ENCODE measurements at regions not wholly inside any gene's neighbourhood (a gene's known extent, or its start where the extent isn't known, plus 50 kb on each side); places are given as distances from the start of the nearest gene placed in this dataset.
A peak's percentile ranks its signal among the peaks of the same experiment; 100 is the strongest.

DNA sequence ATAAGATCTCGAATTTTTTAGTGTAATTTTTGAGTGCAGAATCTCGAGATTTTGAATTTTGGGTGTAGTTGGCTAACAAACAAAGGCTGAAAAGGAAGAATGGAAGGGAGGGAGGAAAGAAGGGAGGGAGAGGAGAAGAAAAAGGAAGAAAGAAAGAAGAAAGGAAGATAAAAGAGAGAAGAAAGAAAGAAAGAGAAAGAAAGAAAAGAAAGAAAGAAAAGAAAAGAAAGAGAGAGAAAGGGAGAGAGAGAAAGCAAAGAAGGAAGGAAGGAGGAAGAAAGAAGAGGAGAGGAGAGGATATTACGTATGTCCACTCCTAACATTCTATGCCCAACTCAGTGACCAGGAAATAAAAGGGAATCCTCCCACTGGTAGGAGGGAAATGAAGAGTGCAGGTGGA, 169.6 kb downstream of the TBXT start:
- ChIA-PET CTCF (no interaction called here), POLR2A (no interaction called here)
- DNase-seq (ENCODE audit: extremely low spot score) = no peak
- no peak for TF ChIP-seq SUZ12 (IDR thresholded peaks at IDR 0.05)
- TF ChIP-seq HDGF (IDR thresholded peaks at IDR 0.05; ENCODE audit: borderline replicate concordance) = no peak
- TF ChIP-seq LEF1 (IDR thresholded peaks at IDR 0.05; ENCODE audit: borderline replicate concordance) = no peak
- no peak for TF ChIP-seq ZNF384 (IDR thresholded peaks at IDR 0.05)
- TF ChIP-seq CTBP1 (IDR thresholded peaks at IDR 0.05; ENCODE audit: borderline replicate concordance) = no peak

DNA sequence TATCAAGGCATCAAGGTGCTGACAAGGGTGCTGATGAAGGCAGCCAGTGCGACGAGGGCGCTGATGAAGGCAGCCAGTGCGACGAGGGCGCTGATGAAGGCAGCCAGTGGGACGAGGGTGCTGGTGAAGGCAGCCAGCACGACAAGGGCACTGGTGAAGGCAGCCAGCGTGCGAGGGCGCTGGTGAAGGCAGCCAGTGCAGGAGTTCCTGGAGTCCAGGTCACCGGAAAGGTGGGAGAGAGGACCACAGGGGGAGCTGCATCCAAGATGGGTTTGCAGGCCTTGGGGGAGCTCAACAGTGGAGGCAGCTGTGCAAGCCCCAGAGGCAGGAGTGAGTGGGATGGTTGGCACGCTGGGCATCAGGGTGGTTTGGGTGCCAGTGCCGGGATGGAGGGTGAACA, 176.3 kb downstream of the TBXT start:
- ChIA-PET POLR2A (no interaction called here), CTCF (no interaction called here)
- no peak for DNase-seq (ENCODE audit: extremely low spot score)
- TF ChIP-seq FOXK2 (IDR thresholded peaks at IDR 0.05) = no peak
- TF ChIP-seq LEF1 (IDR thresholded peaks at IDR 0.05; ENCODE audit: borderline replicate concordance) = no peak
- no peak for TF ChIP-seq NFRKB (IDR thresholded peaks at IDR 0.05)
- no peak for TF ChIP-seq SP1 (IDR thresholded peaks at IDR 0.05)
- no peak for TF ChIP-seq SUZ12 (IDR thresholded peaks at IDR 0.05)

DNA sequence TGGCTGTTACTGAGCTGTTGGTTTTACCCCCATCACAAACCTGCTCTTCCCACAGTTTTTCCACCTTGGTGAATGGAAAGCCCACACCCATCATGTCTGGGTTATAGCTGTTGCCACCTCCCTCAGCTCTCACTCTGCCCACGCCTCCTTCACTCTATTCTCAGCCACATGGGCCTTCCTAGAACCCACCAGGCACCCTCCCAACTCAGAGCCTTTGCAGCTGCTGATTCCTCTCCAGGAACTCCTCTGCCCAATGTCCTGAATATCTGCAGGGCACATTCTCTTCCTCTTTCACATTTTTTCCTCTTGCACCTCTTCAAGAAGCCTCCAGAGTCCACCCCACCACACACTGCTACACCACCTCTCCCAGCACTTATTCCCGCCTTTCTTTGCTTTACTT, 177.4 kb downstream of the TBXT start:
- ChIA-PET POLR2A (no interaction called here), CTCF (no interaction called here)
- DNase-seq (ENCODE audit: extremely low spot score) = no peak
- TF ChIP-seq FOXM1 (IDR thresholded peaks at IDR 0.05; ENCODE audit: borderline replicate concordance) (no peak), TARDBP (IDR thresholded peaks at IDR 0.05) (no peak)

DNA sequence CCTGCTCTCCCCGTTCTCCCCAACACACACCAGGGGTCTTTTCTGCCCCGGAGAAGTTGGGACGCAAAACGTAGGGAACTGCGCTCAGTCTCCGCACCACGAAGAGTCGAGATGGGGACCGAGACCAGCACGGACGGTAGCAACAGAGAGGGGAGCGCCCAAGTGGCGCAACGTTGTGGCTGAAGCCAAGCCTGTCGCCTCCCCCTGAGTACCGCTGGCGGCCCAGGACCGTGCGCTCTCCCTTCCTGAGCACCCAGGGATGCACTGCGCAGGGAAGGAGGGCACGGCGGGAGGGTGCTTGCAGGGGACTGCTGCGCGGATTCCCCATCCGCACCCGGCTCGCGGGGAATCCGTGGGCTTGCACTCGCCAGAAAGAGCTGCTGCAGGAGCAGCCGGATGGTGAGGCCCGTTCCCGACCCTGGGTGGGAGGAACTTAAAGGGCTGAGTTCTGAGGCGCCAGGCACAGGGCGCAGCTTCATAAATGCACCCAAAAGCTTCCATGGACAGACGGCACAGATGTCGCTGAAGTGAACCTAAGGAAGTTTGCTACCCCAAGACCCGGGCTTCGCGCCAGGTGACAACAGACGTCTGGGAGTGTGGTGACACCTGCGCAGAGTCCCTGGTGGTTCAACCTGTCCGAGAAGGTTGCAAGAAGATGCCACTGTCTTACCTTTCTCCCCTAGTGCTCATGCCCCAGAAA, 178.7 kb downstream of the TBXT start:
- TF ChIP-seq SUZ12 (IDR thresholded peaks at IDR 0.05) (no peak), TARDBP (IDR thresholded peaks at IDR 0.05) (no peak), L3MBTL2 (conservative IDR thresholded peaks at IDR 0.05) (no peak), HDGF (IDR thresholded peaks at IDR 0.05; ENCODE audit: borderline replicate concordance) (no peak), FOXM1 (IDR thresholded peaks at IDR 0.05; ENCODE audit: borderline replicate concordance) (no peak), LEF1 (IDR thresholded peaks at IDR 0.05; ENCODE audit: borderline replicate concordance) (no peak), FOXK2 (IDR thresholded peaks at IDR 0.05) (no peak), ELF4 (IDR thresholded peaks at IDR 0.05) (no peak), FOXA1 (IDR thresholded peaks at IDR 0.05) (no peak), ARNT (IDR thresholded peaks at IDR 0.05) (no peak), NFRKB (IDR thresholded peaks at IDR 0.05) (no peak), ZNF384 (IDR thresholded peaks at IDR 0.05) (no peak), CTBP1 (IDR thresholded peaks at IDR 0.05; ENCODE audit: borderline replicate concordance) (no peak), SP1 (IDR thresholded peaks at IDR 0.05) (no peak), BHLHE40 (IDR thresholded peaks at IDR 0.05; ENCODE audit: borderline replicate concordance) (no peak)
- TF ChIP-seq, protein P1, sequence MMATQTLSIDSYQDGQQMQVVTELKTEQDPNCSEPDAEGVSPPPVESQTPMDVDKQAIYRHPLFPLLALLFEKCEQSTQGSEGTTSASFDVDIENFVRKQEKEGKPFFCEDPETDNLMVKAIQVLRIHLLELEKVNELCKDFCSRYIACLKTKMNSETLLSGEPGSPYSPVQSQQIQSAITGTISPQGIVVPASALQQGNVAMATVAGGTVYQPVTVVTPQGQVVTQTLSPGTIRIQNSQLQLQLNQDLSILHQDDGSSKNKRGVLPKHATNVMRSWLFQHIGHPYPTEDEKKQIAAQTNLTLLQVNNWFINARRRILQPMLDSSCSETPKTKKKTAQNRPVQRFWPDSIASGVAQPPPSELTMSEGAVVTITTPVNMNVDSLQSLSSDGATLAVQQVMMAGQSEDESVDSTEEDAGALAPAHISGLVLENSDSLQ (IDR thresholded peaks at IDR 0.05) = no peak
- POLR2A ChIA-PET = no interaction called here
- DNase-seq (ENCODE audit: extremely low spot score) = no peak
- CTCF ChIA-PET = no interaction called here

DNA sequence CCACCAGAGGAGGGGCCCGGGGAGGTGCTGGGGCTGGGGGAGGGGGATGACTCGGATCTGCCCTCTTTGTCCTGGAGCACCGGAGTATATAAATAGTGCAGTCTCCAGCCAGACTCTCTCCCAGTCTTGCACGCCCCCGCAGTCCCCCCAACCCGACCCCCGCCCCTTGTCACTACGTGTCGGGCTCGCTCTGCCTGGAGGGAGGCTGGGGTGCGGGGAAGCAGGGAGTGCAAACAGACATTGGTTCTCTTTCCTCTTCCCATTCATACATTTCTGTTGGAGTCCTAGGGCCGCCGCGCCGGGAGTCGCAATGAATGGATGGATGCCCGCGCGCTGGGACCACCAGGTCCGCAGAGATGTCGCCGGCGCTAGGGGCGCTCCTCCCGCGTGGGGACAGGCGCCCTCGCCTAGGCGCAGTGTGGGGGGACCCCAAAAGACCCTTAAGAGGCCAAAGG, 179.3 kb downstream of the TBXT start:
- no peak for TF ChIP-seq BHLHE40 (IDR thresholded peaks at IDR 0.05; ENCODE audit: borderline replicate concordance)
- no peak for TF ChIP-seq ELF4 (IDR thresholded peaks at IDR 0.05)
- TF ChIP-seq FOXA1 (IDR thresholded peaks at IDR 0.05) = no peak
- TF ChIP-seq SUZ12 (IDR thresholded peaks at IDR 0.05) = no peak
- no peak for TF ChIP-seq LEF1 (IDR thresholded peaks at IDR 0.05; ENCODE audit: borderline replicate concordance)
- TF ChIP-seq, protein P1 (IDR thresholded peaks at IDR 0.05) = no peak
- TF ChIP-seq CTBP1 (IDR thresholded peaks at IDR 0.05; ENCODE audit: borderline replicate concordance) = no peak
- TF ChIP-seq NFRKB (IDR thresholded peaks at IDR 0.05) = no peak
- TF ChIP-seq FOXK2 (IDR thresholded peaks at IDR 0.05) = no peak
- TF ChIP-seq ZNF384 (IDR thresholded peaks at IDR 0.05) = no peak
- TF ChIP-seq SP1 (IDR thresholded peaks at IDR 0.05) = no peak
- no peak for TF ChIP-seq L3MBTL2 (conservative IDR thresholded peaks at IDR 0.05)
- no peak for TF ChIP-seq ARNT (IDR thresholded peaks at IDR 0.05)
- POLR2A ChIA-PET = interaction anchor here (2.5 kb wide), 1 partner anchor 18 kb away, joined by 12 read pairs; no protein-coding TSS in a partner anchor
- DNase-seq (ENCODE audit: extremely low spot score) = no peak
- CTCF ChIA-PET = no interaction called here

DNA sequence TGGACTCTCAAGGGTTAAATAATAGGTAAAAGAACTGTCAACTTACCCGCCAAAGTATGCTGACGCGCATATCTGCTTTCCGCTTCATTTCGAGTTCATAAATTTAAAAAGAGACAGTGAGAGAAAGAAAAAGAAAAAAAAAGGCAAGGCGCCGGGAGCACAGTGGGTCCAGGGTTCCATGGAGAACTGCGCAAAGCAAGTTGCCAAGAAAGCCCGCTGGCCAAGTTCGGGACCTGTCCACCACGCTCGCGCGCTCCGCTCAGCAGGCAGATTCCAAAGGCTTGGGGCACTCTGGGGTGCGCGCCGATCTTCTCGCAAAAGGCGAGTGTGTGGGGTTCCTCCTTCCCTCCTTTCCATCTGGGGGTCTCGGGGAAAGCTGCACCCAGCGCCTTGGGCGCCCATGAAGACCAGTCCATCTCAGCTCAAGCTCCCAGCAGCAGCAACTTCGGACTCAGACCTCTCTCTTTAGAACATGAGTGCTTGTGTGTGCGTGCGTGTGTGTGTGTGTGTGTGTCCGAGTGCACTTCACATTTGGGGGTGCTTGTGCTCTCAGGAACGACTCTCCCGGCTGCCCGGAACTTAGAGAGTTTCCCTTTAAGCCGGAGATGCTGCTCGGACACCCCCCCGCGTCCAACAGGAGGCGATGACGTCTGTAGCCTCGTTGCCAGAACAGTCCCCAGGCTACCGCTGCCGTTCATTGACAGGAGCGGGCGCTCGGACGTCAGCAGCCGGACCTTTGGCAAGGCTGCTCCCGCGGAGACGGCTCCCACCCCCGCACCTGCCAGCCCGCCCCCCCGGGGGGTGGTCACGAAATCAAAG, 180.0 kb downstream of the TBXT start:
- CTCF ChIA-PET = interaction anchor here (0.6 kb wide), 1 partner anchor 80 kb away, joined by 3 read pairs; no protein-coding TSS in a partner anchor
- peak; percentile 78 for DNase-seq (ENCODE audit: extremely low spot score)

More for the DNA sequence above, 180.0 kb downstream of the TBXT start:
- POLR2A ChIA-PET = interaction anchor here (0.6 to 2.5 kb wide), 2 partner anchors 19 to 21 kb away, joined by 3 to 12 read pairs; no protein-coding TSS in a partner anchor
- TF ChIP-seq L3MBTL2 (conservative IDR thresholded peaks at IDR 0.05) (peak; percentile 19; the same call in 1 of the 2 replicates), CTBP1 (IDR thresholded peaks at IDR 0.05; ENCODE audit: borderline replicate concordance) (no peak)

Data from HEK293T (cell line).